Mesenchymal stem cell (in vitro differentiated cells and primary cell): ENCODE measurements at regions not wholly inside any gene's neighbourhood (a gene's known extent, or its start where the extent isn't known, plus 50 kb on each side); places are given as distances from the start of the nearest gene placed in this dataset.
"Not testable (repeated sequence)": the region's sequence is repeated elsewhere in the genome, so short reads cannot be mapped to it uniquely, and the experiment has no call there.

Experiments
- DNase-seq: peaks from one replicate; pipeline ENCODE4 v3.0.0-alpha.2; 2013
- H2AFZ ChIP-seq: one replicate; pipeline ENCODE4 v1.6.1; 2013; ENCODE audit warnings: low read depth, mild to moderate bottlenecking, control low read depth, inconsistent platforms, low read length, moderate library complexity
- H2AK5ac ChIP-seq: 2 replicates; pipeline ENCODE4 v1.6.1; 2013; ENCODE audit warnings: low read length, moderate library complexity, mild to moderate bottlenecking, inconsistent platforms; ENCODE audit not compliant: severe bottlenecking
- H2BK120ac ChIP-seq: one replicate; pipeline ENCODE4 v1.6.1; 2013; ENCODE audit warnings: low read depth, mild to moderate bottlenecking, inconsistent platforms, low read length, moderate library complexity
- H2BK12ac ChIP-seq, 2 experiments: one replicate each; pipeline ENCODE4 v1.6.1; 2013; ENCODE audit warnings: inconsistent platforms in 2 of 2, low read length in 2 of 2, mild to moderate bottlenecking in 2 of 2, moderate library complexity in 2 of 2, control low read depth in 1 of 2
- H2BK15ac ChIP-seq: one replicate; pipeline ENCODE4 v1.6.1; 2013; ENCODE audit warnings: mild to moderate bottlenecking, low read depth, inconsistent platforms; ENCODE audit not compliant: poor library complexity, severe bottlenecking
- H2BK5ac ChIP-seq: 2 replicates; pipeline ENCODE4 v1.6.1; 2013; ENCODE audit warnings: low read depth, mild to moderate bottlenecking, low read length, control low read depth, inconsistent platforms; ENCODE audit not compliant: poor library complexity, severe bottlenecking
- H3K14ac ChIP-seq, 2 experiments: one replicate each; pipeline ENCODE4 v1.6.1; 2013; ENCODE audit warnings: inconsistent platforms in 2 of 2, low read length in 2 of 2, control low read depth in 1 of 2, mild to moderate bottlenecking in 1 of 2, moderate library complexity in 1 of 2
- H3K18ac ChIP-seq, 2 experiments: one replicate each; pipeline ENCODE4 v1.6.1; 2013; ENCODE audit warnings: inconsistent platforms in 2 of 2, low read length in 2 of 2, control low read depth in 1 of 2, low read depth in 1 of 2, mild to moderate bottlenecking in 1 of 2
- H3K23ac ChIP-seq, 2 experiments: one replicate each; pipeline ENCODE4 v1.6.1; 2013; ENCODE audit warnings: inconsistent platforms in 2 of 2, low read length in 2 of 2, mild to moderate bottlenecking in 2 of 2, moderate library complexity in 2 of 2, control low read depth in 1 of 2
- H3K27ac ChIP-seq: 2 replicates; pipeline ENCODE4 v1.5.1; 2013; ENCODE audit warnings: mild to moderate bottlenecking, moderate library complexity, low read length, control low read depth, inconsistent platforms; ENCODE audit not compliant: poor library complexity, severe bottlenecking
- H3K27me3 ChIP-seq, 2 experiments: 2 replicates each; pipeline versions ENCODE4 v1.6.1 to v1.7.0; 2013; ENCODE audit warnings: low read length in 2 of 2, mild to moderate bottlenecking in 2 of 2, moderate library complexity in 2 of 2, control low read depth in 1 of 2, inconsistent platforms in 1 of 2; ENCODE audit not compliant: control insufficient read depth in 1 of 2, insufficient read depth in 1 of 2
- H3K36me3 ChIP-seq, 2 experiments: 2 replicates each; pipeline versions ENCODE4 v1.6.1 to v1.7.0; 2013; ENCODE audit warnings: low read length in 2 of 2, control low read depth in 1 of 2, inconsistent platforms in 1 of 2, low read depth in 1 of 2, mild to moderate bottlenecking in 1 of 2; ENCODE audit not compliant: insufficient read depth in 2 of 2, control insufficient read depth in 1 of 2
- H3K4ac ChIP-seq, 2 experiments: one replicate each; pipeline ENCODE4 v1.6.1; 2013; ENCODE audit warnings: inconsistent platforms in 2 of 2, low read length in 2 of 2, mild to moderate bottlenecking in 2 of 2, moderate library complexity in 2 of 2, control low read depth in 1 of 2, low read depth in 1 of 2
- H3K4me1 ChIP-seq: 2 replicates; pipeline ENCODE4 v1.6.1; 2013; ENCODE audit warnings: low read depth, low read length, control low read depth; ENCODE audit not compliant: control insufficient read depth, insufficient read depth
- H3K4me2 ChIP-seq: 2 replicates; pipeline ENCODE4 v1.6.1; 2013; ENCODE audit warnings: low read length, mild to moderate bottlenecking, inconsistent platforms; ENCODE audit not compliant: poor library complexity, severe bottlenecking
- H3K4me3 ChIP-seq, 2 experiments: 2 replicates each; pipeline versions ENCODE4 v1.5.1 to v1.7.0; 2013; ENCODE audit warnings: low read length in 2 of 2, mild to moderate bottlenecking in 2 of 2, control low read depth in 1 of 2, low read depth in 1 of 2; ENCODE audit not compliant: insufficient read depth in 1 of 2
- H3K79me1 ChIP-seq: replicated peaks from 2 replicates; pipeline ENCODE4 v1.6.1; 2013; ENCODE audit warnings: mild to moderate bottlenecking, control low read depth, low read length, inconsistent platforms; ENCODE audit not compliant: poor library complexity, severe bottlenecking
- H3K9ac ChIP-seq: 2 replicates; pipeline ENCODE4 v1.7.0; 2013; ENCODE audit warnings: mild to moderate bottlenecking, low read length, moderate library complexity
- H3K9me3 ChIP-seq: 2 replicates; pipeline ENCODE4 v1.7.0; 2013; ENCODE audit warnings: mild to moderate bottlenecking, low read length; ENCODE audit not compliant: control insufficient read depth
- H4K8ac ChIP-seq: one replicate; pipeline ENCODE4 v1.6.1; 2013; ENCODE audit warnings: inconsistent platforms, mild to moderate bottlenecking, low read length, moderate library complexity
- H4K91ac ChIP-seq: one replicate; pipeline ENCODE4 v1.6.1; 2013; ENCODE audit warnings: mild to moderate bottlenecking, low read length, inconsistent platforms
- WGBS: methylation state at CpG from one replicate; pipeline ENCODE4 v1.1.7; 2013; ENCODE audit warnings: mixed read lengths; 5-methylcytosine and 5-hydroxymethylcytosine counted together

DNA sequence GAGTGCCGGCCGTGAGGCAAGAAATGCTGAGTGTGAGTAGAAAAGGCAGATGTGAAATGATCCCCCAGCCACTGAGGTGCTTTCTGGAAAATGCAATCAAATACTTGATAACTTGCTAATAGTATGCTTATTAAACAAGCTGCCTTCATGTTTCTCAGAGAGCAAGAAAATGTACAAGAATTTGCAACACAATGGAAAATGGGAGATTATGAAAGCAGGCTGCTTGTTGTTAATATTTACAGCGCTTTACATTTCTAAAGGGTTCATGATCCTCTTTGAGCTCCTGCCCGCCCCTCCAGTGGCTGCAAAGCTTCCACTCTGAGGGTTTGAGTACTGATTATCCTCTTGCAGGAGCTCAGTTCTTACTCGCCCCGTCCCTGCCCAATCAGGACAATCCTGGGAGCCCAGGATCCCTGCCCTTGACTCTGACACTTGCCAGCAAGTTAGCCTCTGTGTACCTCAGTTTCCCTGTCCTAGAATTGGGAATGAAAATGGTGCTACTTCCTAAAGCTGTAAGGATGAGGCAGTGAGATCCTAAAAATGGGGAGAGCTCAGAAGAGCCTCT lies 645.1 kb downstream of the TBC1D22A start:
- Histone ChIP-seq H3K27ac (no peak overlapping the region), H2AFZ (no peak overlapping the region), H2BK12ac (no peak overlapping the region), H3K4ac (no peak overlapping the region), H3K18ac (no peak overlapping the region), H3K79me1 (no peaks in the 10 kb centered on the region), H3K14ac (no peak overlapping the region), H2BK5ac (no peak overlapping the region), H3K4me1 (no peaks in the 10 kb centered on the region), H2BK120ac (no peak overlapping the region), H2AK5ac (no peak overlapping the region), H4K91ac (no peak overlapping the region), H2BK15ac (no peak overlapping the region), H3K9me3 (no peaks in the 10 kb centered on the region), H3K4me2 (no peak overlapping the region), H3K23ac (no peak overlapping the region), H3K9ac (no peak overlapping the region), H3K4me3 (no peak overlapping the region), H3K27me3 (peaks cover 0 to 39% of the 10 kb centered on the region in 2 experiments), H3K36me3 (no peaks in the 10 kb centered on the region), H4K8ac (no peak overlapping the region)
- DNase-seq: no peak
- 72% methylated on average over 6 of the region's 6 CpGs for WGBS

DNA sequence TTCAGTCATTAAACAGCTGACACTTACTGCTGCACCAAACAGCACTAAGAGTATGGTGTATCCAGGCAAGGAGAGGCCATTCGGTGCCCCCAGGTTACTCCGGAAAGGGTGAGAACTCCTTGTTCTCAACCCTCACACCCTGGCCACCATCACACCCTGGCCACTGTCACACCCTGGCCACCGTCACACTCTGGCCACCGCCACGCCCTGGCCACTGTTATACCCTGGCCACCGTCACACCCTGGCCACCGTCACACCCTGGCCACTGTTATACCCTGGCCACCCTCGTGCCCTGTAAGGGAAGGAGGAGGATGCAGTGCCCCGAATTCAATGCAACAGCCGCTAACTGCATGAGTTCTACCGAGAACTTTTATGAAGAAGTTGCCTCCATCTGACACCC lies 644.4 kb downstream of the TBC1D22A start:
- H2BK12ac ChIP-seq: no peak overlapping the region

GRCh38 chr22:47406180-47406834 lies 643.9 kb downstream of the TBC1D22A start:
- Histone ChIP-seq H3K18ac (no peak overlapping the region), H3K4me1 (no peaks in the 10 kb centered on the region), H3K4ac (no peak overlapping the region), H2BK5ac (no peak overlapping the region), H3K36me3 (no peaks in the 10 kb centered on the region), H4K91ac (no peak overlapping the region), H2AK5ac (no peak overlapping the region), H3K4me2 (no peak overlapping the region), H3K27me3 (peaks cover 0 to 38% of the 10 kb centered on the region in 2 experiments), H3K27ac (no peak overlapping the region), H4K8ac (no peak overlapping the region), H3K23ac (no peak overlapping the region), H2BK15ac (no peak overlapping the region), H3K9ac (no peak overlapping the region), H3K14ac (no peak overlapping the region), H3K4me3 (no peak overlapping the region), H2BK12ac (no peak overlapping the region), H2AFZ (no peak overlapping the region), H2BK120ac (no peak overlapping the region), H3K79me1 (no peaks in the 10 kb centered on the region), H3K9me3 (no peaks in the 10 kb centered on the region)
- WGBS: 76% methylated on average over 12 of the region's 12 CpGs
- DNase-seq: no peak

More for the DNA sequence above, 644.4 kb downstream of the TBC1D22A start:
- no peak overlapping the region for H3K4ac ChIP-seq
- H3K4me1 ChIP-seq: no peaks in the 10 kb centered on the region
- H3K23ac ChIP-seq: no peak overlapping the region
- no peak overlapping the region for H2BK15ac ChIP-seq
- H4K91ac ChIP-seq: peak overlapping the region; percentile 28
- H3K4me2 ChIP-seq: no peak overlapping the region
- no peak overlapping the region for H2BK120ac ChIP-seq
- H3K36me3 ChIP-seq: no peaks in the 10 kb centered on the region
- no peak for DNase-seq
- H2AFZ ChIP-seq: no peak overlapping the region
- H3K27ac ChIP-seq: no peak overlapping the region
- no peak overlapping the region for H3K9ac ChIP-seq
- no peak overlapping the region for H3K18ac ChIP-seq
- H3K9me3 ChIP-seq: no peaks in the 10 kb centered on the region
- H3K79me1 ChIP-seq: no peaks in the 10 kb centered on the region
- H3K27me3 ChIP-seq: peaks cover 0 to 38% of the 10 kb centered on the region in 2 experiments
- H3K4me3 ChIP-seq: no peak overlapping the region
- no peak overlapping the region for H2BK5ac ChIP-seq
- no peak overlapping the region for H4K8ac ChIP-seq
- H3K14ac ChIP-seq: no peak overlapping the region
- H2AK5ac ChIP-seq: no peak overlapping the region
- WGBS: 70% methylated on average over 11 of the region's 11 CpGs

DNA sequence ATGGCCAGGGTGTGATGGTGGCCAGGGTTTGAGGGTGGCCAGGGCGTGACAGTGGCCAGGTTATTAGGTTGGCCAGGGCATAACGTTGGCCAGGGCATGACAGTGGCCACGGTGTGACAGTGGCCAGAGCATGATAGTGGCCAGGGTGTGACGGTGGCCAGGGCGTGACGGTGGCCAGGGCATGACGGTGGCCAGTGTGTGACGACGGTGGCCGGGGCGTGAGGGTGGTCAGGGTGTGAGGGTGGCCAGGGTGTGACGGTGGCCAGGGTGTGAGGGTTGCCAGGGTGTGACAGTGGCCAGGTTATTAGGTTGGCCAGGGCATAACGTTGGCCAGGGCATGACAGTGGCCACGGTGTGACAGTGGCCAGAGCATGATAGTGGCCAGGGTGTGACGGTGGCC lies 642.8 kb downstream of the TBC1D22A start:
- not testable (repeated sequence) for DNase-seq, H3K18ac ChIP-seq, H3K23ac ChIP-seq, H2BK120ac ChIP-seq, H4K91ac ChIP-seq, H3K27ac ChIP-seq, H3K9ac ChIP-seq, H2BK12ac ChIP-seq, H3K4me3 ChIP-seq, H2BK5ac ChIP-seq, H2AFZ ChIP-seq, H3K4me1 ChIP-seq, H4K8ac ChIP-seq, H3K4me2 ChIP-seq, H3K36me3 ChIP-seq, H3K79me1 ChIP-seq, H2AK5ac ChIP-seq, H3K9me3 ChIP-seq, H3K14ac ChIP-seq, H3K4ac ChIP-seq, H2BK15ac ChIP-seq
- WGBS: 77% methylated on average over 15 of the region's 15 CpGs
- peaks cover 0 to 34% of the 10 kb centered on the region in 2 experiments for H3K27me3 ChIP-seq
